ENCODE measurements at regions not wholly inside any gene's neighbourhood (a gene's known extent, or its start where the extent isn't known, plus 50 kb on each side); places are given as distances from the start of the nearest gene placed in this dataset.

GRCh38 chr1:163872067-163872466 is 550.3 kb downstream of the NUF2 start:
- Histone ChIP-seq H3K4me1 (ENCODE audit: control insufficient read depth, insufficient read depth, low read length) (no peaks in the 10 kb centered on the region), H3K9me3 (ENCODE audit: control insufficient read depth, low read depth, low read length) (no peaks in the 10 kb centered on the region), H3K27me3 (ENCODE audit: control insufficient read depth, insufficient read depth, low read length) (no peaks in the 10 kb centered on the region), H3K36me3 (ENCODE audit: control insufficient read depth, insufficient read depth, low read length) (no peaks in the 10 kb centered on the region), H3K27ac (ENCODE audit: low read length) (no peak overlapping the region), H3K4me3 (ENCODE audit: low read length) (no peak overlapping the region)
- no CpG with 5 or more reads among the region's 4 CpGs for WGBS (ENCODE audit: insufficient coverage, low lambda C conversion rate)
- DNase-seq, result no peak

GRCh38 chr1:163874070-163874469 is 552.3 kb downstream of the NUF2 start:
- H3K9me3 ChIP-seq (ENCODE audit: control insufficient read depth, low read depth, low read length), result no peaks in the 10 kb centered on the region
- WGBS (ENCODE audit: insufficient coverage, low lambda C conversion rate), result no CpG with 5 or more reads among the region's 1 CpG

GRCh38 chr1:163875200-163875926 is 553.6 kb downstream of the NUF2 start:
- H3K36me3 ChIP-seq (ENCODE audit: control insufficient read depth, insufficient read depth, low read length), result no peaks in the 10 kb centered on the region
- H3K9me3 ChIP-seq (ENCODE audit: control insufficient read depth, low read depth, low read length), result no peaks in the 10 kb centered on the region
- H3K27ac ChIP-seq (ENCODE audit: low read length), result no peak overlapping the region
- H3K4me3 ChIP-seq (ENCODE audit: low read length), result no peak overlapping the region
- 71% methylated on average over 6 of the region's 10 CpGs for WGBS (ENCODE audit: insufficient coverage, low lambda C conversion rate)
- DNase-seq, result peak in 1 of 2 donors; percentile 14
- H3K4me1 ChIP-seq (ENCODE audit: control insufficient read depth, insufficient read depth, low read length), result no peaks in the 10 kb centered on the region
- H3K27me3 ChIP-seq (ENCODE audit: control insufficient read depth, insufficient read depth, low read length), result no peaks in the 10 kb centered on the region

More at GRCh38 chr1:163874070-163874469, 552.3 kb downstream of the NUF2 start:
- no peak overlapping the region for H3K4me3 ChIP-seq (ENCODE audit: low read length)
- no peaks in the 10 kb centered on the region for H3K4me1 ChIP-seq (ENCODE audit: control insufficient read depth, insufficient read depth, low read length)
- no peak for DNase-seq
- no peak overlapping the region for H3K27ac ChIP-seq (ENCODE audit: low read length)
- H3K27me3 ChIP-seq (ENCODE audit: control insufficient read depth, insufficient read depth, low read length), result no peaks in the 10 kb centered on the region
- H3K36me3 ChIP-seq (ENCODE audit: control insufficient read depth, insufficient read depth, low read length), result no peaks in the 10 kb centered on the region

- Histone ChIP-seq H3K4me3 (ENCODE audit: low read length) (no peak overlapping the region), H3K27ac (ENCODE audit: low read length) (no peak overlapping the region), H3K9me3 (ENCODE audit: control insufficient read depth, low read depth, low read length) (no peaks in the 10 kb centered on the region), H3K27me3 (ENCODE audit: control insufficient read depth, insufficient read depth, low read length) (no peaks in the 10 kb centered on the region), H3K36me3 (ENCODE audit: control insufficient read depth, insufficient read depth, low read length) (no peaks in the 10 kb centered on the region), H3K4me1 (ENCODE audit: control insufficient read depth, insufficient read depth, low read length) (no peaks in the 10 kb centered on the region)
- no peak for DNase-seq
- WGBS (ENCODE audit: insufficient coverage, low lambda C conversion rate), result 50% methylated on average over 2 of the region's 6 CpGs
Observed at GRCh38 chr1:163875927-163876320, 554.2 kb downstream of the NUF2 start.

DNA sequence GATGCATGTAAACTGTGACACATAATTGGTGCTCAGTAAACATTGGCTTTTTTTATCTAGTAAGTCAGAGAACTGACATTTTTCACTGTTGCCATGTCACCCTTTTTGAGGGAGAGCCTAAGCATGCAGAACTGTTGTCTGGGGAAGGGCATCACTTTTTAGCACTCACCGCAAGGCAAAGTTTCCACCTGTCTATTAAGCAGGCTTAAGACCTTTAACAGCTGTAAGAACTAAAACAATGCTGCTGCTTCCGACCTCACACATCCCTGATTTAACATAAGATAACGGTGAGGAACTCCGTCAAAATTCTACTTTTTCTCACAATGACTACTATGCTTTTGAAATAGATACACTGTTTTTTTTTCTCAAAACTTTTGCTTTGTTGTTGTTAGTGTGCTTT is 554.8 kb downstream of the NUF2 start:
- Histone ChIP-seq H3K4me3 (ENCODE audit: low read length) (no peak overlapping the region), H3K27ac (ENCODE audit: low read length) (no peak overlapping the region), H3K27me3 (ENCODE audit: control insufficient read depth, insufficient read depth, low read length) (no peaks in the 10 kb centered on the region), H3K9me3 (ENCODE audit: control insufficient read depth, low read depth, low read length) (no peaks in the 10 kb centered on the region), H3K4me1 (ENCODE audit: control insufficient read depth, insufficient read depth, low read length) (no peaks in the 10 kb centered on the region), H3K36me3 (ENCODE audit: control insufficient read depth, insufficient read depth, low read length) (no peaks in the 10 kb centered on the region)
- DNase-seq, result no peak
- no CpG with 5 or more reads among the region's 4 CpGs for WGBS (ENCODE audit: insufficient coverage, low lambda C conversion rate)

GRCh38 chr1:163877016-163877415 is 555.3 kb downstream of the NUF2 start:
- H3K9me3 ChIP-seq (ENCODE audit: control insufficient read depth, low read depth, low read length), result no peaks in the 10 kb centered on the region
- H3K4me1 ChIP-seq (ENCODE audit: control insufficient read depth, insufficient read depth, low read length), result no peaks in the 10 kb centered on the region
- H3K4me3 ChIP-seq (ENCODE audit: low read length), result no peak overlapping the region
- DNase-seq, result no peak
- no peak overlapping the region for H3K27ac ChIP-seq (ENCODE audit: low read length)
- no peaks in the 10 kb centered on the region for H3K27me3 ChIP-seq (ENCODE audit: control insufficient read depth, insufficient read depth, low read length)
- no peaks in the 10 kb centered on the region for H3K36me3 ChIP-seq (ENCODE audit: control insufficient read depth, insufficient read depth, low read length)

GRCh38 chr1:163885510-163885909 is 563.8 kb downstream of the NUF2 start:
- DNase-seq, result no peak
- no peak overlapping the region for H3K27ac ChIP-seq (ENCODE audit: low read length)
- H3K36me3 ChIP-seq (ENCODE audit: control insufficient read depth, insufficient read depth, low read length), result no peaks in the 10 kb centered on the region
- no peaks in the 10 kb centered on the region for H3K27me3 ChIP-seq (ENCODE audit: control insufficient read depth, insufficient read depth, low read length)
- no peak overlapping the region for H3K4me3 ChIP-seq (ENCODE audit: low read length)
- WGBS (ENCODE audit: insufficient coverage, low lambda C conversion rate), result 80% methylated on average over 1 of the region's 8 CpGs
- H3K4me1 ChIP-seq (ENCODE audit: control insufficient read depth, insufficient read depth, low read length), result no peaks in the 10 kb centered on the region
- no peaks in the 10 kb centered on the region for H3K9me3 ChIP-seq (ENCODE audit: control insufficient read depth, low read depth, low read length)

GRCh38 chr1:163896001-163896400 is 574.2 kb downstream of the NUF2 start:
- no peak for DNase-seq
- Histone ChIP-seq H3K9me3 (ENCODE audit: control insufficient read depth, low read depth, low read length) (no peaks in the 10 kb centered on the region), H3K27ac (ENCODE audit: low read length) (no peak overlapping the region), H3K27me3 (ENCODE audit: control insufficient read depth, insufficient read depth, low read length) (no peaks in the 10 kb centered on the region), H3K4me3 (ENCODE audit: low read length) (no peak overlapping the region), H3K36me3 (ENCODE audit: control insufficient read depth, insufficient read depth, low read length) (no peaks in the 10 kb centered on the region), H3K4me1 (ENCODE audit: control insufficient read depth, insufficient read depth, low read length) (no peaks in the 10 kb centered on the region)
- WGBS (ENCODE audit: insufficient coverage, low lambda C conversion rate), result 33% methylated on average over 1 of the region's 1 CpG

GRCh38 chr1:163897412-163898155 is 575.8 kb downstream of the NUF2 start:
- Histone ChIP-seq H3K4me1 (ENCODE audit: control insufficient read depth, insufficient read depth, low read length) (no peaks in the 10 kb centered on the region), H3K27ac (ENCODE audit: low read length) (no peak overlapping the region), H3K9me3 (ENCODE audit: control insufficient read depth, low read depth, low read length) (no peaks in the 10 kb centered on the region), H3K27me3 (ENCODE audit: control insufficient read depth, insufficient read depth, low read length) (no peaks in the 10 kb centered on the region), H3K36me3 (ENCODE audit: control insufficient read depth, insufficient read depth, low read length) (no peaks in the 10 kb centered on the region), H3K4me3 (ENCODE audit: low read length) (no peak overlapping the region)
- whole genome bisulfite sequencing (ENCODE audit: insufficient coverage, low lambda C conversion rate), result 72% methylated on average over 5 of the region's 5 CpGs
- no peak for DNase-seq

DNA sequence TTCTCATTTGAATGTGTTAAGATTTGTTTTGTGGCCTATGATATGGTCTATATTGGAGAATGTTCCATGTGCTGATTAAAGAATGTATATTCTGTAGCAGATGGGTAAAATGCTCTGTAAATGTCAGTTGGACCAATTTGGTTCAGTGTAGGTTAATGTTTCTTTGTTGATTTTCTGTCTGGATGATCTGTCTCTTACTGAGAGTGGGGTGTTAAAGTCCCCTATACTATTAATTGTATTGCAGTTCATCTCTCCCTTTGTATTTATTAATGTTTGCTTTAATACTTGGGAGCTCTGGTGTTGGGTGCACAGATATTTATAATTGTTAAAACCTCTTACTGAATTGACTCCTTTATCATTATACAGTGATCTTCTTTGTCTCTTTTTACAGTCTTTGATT is 584.5 kb downstream of the NUF2 start:
- no peaks in the 10 kb centered on the region for H3K27me3 ChIP-seq (ENCODE audit: control insufficient read depth, insufficient read depth, low read length)
- H3K36me3 ChIP-seq (ENCODE audit: control insufficient read depth, insufficient read depth, low read length), result no peaks in the 10 kb centered on the region
- no peak for DNase-seq
- no peak overlapping the region for H3K27ac ChIP-seq (ENCODE audit: low read length)
- H3K9me3 ChIP-seq (ENCODE audit: control insufficient read depth, low read depth, low read length), result no peaks in the 10 kb centered on the region
- no peak overlapping the region for H3K4me3 ChIP-seq (ENCODE audit: low read length)
- H3K4me1 ChIP-seq (ENCODE audit: control insufficient read depth, insufficient read depth, low read length), result no peaks in the 10 kb centered on the region

Data from large intestine (tissue), 3 donors.